HG02970 (cell line): ENCODE measurements at regions not wholly inside any gene's neighbourhood (a gene's known extent, or its start where the extent isn't known, plus 50 kb on each side); places are given as distances from the start of the nearest gene placed in this dataset.

Experiments used
- ATAC-seq: cut with Tn5 transposase; IDR thresholded peaks from one replicate; pipeline ENCODE4 v1.9.1; 2021; ENCODE audit warnings: mild to moderate bottlenecking, moderate library complexity, moderate number of reproducible peaks; ENCODE audit not compliant: unreplicated experiment, low FRiP score

DNA sequence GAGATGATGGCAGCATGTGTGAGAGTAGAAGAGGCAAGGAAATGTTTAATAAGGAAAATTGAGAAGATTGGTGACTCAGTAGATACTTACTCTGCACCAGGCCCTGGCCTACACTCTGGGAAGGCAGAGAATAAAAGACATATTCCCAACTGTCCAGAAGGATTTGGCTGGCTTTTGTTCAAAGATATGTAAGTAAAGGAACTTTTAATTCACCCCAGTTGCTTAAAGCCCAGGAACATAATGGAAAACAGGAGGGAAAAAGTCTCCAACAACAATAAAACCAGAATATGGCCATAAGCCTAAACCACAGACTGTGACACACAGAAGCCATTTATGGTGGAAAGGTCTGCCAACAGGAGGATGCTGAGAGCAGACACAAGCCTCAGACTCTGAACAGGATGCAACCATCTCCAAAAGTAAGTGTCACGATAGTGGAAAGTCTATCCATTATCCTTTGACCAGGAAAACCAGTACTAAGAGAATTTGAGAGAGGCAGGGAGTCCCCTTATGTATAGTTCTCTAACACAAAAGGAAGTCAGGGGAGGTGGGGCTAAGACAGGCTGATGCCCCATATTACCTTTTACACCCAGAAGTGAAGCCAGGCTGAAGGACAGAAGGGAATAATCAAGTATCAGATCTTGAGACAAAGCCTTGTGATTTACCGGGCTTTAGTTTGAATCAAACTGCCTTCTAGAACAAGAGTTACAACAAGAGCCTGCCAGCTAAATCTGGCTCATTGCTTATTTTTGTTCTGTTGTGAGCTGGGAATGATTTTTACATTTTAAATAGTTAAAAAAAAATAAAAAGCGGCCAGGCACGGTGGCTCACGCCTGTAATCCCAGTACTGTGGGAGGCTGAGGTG, 169.5 kb upstream of the STARD13 start:
- ATAC-seq = no peak

DNA sequence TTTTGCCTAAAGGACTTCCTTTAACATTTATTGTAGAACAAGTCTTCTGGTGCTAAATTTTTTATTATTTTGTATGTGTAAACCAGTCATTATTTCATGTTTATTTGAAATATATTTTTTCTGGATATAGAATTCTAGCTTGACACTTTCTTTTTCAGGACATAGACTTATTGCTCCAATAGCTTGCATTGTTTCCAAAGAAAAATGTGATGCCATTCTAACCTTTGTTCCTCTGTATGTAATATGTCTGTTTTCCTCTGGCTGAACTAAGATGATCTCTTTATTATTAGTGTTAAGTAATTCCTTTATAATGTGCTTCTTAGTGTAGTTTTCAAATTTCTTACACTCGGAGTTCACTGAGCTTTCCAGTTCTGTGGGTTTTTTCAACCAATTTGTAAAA, 174.1 kb upstream of the STARD13 start:
- ATAC-seq = no peak

DNA sequence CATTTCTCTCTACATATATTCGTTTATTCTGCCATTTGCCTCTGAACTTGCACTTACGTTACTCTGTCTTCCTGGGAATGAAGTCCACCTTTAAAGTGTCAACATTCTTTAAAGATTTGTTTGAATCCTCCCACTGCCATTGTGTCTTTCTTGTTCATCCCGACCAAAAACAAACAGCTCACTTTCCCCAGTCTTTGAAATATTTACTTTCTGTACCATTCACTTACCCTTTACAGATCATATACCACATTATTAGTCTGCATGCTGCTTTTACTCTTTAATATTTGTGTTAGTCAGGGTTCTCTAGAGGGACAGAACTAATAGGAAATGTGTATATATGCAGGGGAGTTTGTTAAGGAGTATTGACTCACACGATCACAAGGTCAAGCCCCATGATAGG, 176.6 kb upstream of the STARD13 start:
- no peak for ATAC-seq

- no peak for ATAC-seq
These were observed 178.8 kb upstream of the STARD13 start for GRCh38 chr13:33464345-33464744.

GRCh38 chr13:33466262-33466661, 180.7 kb upstream of the STARD13 start:
- ATAC-seq = no peak

- no peak for ATAC-seq
These were observed 182.0 kb upstream of the STARD13 start for GRCh38 chr13:33467556-33467955.

DNA sequence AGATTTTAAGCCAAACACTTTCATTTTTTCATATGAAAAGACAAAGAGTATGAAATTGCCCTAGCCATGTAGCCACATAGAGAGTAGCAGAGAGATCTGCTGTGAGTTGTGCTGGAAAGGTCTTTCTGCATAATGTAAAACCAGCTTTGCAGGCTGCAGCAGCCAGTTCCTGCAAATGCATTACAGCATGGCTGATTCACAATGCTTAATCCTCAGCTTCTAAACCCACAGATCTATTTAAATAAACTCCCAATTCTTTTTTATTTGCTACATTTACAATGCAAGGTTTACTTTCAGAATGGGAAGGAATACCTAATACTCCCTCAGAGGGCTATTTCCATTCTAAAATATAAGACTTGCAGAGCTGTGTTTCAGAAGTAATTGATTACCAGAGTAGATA, 185.6 kb upstream of the STARD13 start:
- no peak for ATAC-seq

DNA sequence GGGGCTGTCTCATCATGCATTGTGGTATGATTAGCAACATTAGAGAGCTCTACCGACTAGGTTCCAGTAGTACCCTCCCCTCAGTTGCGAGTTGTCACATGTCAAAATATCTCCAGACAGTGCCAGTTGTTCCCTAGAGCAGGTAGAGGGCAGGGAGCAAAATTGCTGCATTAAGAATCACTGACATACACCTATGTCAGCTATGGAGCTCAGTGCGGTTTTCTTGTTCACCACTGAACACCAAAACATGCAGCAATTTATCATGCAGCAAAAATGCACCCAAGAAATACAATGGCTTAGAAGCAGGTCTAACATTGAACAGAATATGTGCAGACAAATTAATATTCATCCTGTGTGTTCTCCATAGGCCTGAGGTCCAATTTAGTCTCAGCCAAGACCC, 186.9 kb upstream of the STARD13 start:
- no peak for ATAC-seq

GRCh38 chr13:33479105-33479504, 193.6 kb upstream of the STARD13 start:
- no peak for ATAC-seq

DNA sequence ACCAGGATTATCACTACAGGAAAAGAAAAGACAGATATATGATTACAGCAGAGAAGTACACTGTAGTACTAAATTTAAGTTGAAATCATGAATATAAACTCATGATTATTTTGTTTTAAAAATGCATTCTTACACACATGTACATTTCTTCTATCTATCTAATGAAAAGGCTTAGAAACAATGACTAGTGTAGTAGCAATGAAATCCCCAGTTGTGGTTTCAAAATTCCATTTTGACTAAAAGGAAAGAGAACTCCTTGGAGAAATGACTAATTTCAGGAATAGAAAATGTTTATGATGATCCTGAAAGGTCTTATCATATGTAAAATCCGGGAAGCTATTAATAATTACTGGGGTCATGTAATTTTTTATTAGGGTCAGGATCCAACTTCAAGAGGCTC, 195.0 kb upstream of the STARD13 start:
- no peak for ATAC-seq

DNA sequence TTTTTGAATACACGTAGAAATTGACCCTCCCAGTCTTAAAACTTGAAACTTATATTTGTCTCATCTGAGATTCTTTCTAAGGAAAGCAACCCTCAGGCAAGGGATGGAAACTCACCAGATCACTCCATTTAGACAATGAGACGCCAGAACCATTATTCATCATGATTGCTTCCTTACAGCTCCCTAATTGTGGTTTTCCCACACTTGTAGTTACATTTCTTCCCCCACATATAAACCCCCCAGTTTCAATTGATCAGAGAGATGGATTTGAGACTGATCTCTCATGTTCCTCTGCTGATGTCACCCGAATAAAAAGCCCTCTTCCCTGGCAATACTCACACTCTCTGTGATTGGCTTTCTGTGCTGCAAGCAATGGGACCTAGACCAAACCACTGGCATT, 197.9 kb upstream of the STARD13 start:
- ATAC-seq = no peak

GRCh38 chr13:33485247-33485646, 199.7 kb upstream of the STARD13 start:
- no peak for ATAC-seq

- ATAC-seq = no peak
These were observed 202.2 kb upstream of the STARD13 start for GRCh38 chr13:33487575-33488243.

DNA sequence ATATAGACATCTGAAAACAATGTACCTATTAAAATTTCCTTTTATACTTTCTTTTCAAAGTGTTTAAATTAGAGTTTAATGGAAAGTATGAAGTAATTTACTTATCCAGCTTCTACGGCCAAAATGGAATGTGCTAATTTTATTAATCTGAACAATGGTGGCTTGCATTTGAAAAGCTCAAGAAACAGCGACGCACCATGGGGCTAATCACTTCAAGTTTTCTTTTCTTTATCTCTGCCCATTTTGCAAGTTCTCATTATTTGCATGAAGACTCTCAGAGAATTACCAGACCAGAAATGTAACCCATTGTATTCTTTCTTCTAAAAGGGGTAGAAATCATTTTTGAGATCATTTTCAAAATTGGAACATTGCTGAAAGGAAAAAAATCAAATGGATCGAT, 204.0 kb upstream of the STARD13 start:
- no peak for ATAC-seq

- ATAC-seq = no peak
These were observed 205.1 kb upstream of the STARD13 start for GRCh38 chr13:33490461-33491327.

DNA sequence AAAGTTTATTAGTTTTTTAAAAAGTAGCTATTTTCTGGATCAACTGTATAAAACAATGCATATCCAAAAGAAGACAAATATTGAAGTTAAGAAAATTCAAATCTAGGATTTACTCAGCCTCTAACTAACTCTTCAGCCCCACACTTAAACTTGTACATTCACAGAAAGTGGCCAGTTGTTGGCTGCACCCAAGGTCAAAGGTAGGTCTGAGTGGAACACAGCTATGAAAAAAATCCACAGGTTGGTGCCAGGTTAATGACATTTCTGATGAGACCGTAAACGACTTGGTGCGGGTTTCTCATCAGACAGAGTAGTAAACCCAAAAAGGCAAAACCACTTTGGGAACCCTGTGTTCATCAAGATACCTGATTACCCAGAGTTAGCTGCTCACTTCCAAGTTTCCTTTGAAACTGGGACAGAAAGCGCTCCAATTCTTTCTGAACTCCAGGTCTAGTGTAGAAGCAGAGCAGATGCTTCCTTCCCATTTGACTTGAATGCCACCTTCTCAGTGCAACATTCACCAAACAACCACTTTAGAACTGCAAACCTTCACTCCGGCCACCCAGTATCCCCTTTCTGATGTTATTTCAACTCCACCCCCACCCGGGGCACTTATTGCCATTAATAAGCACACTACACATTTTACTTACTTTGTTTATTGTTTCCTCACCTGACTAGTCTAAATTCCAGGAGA, 208.3 kb upstream of the STARD13 start:
- no peak for ATAC-seq

GRCh38 chr13:33494596-33495204, 209.1 kb upstream of the STARD13 start:
- ATAC-seq = no peak

DNA sequence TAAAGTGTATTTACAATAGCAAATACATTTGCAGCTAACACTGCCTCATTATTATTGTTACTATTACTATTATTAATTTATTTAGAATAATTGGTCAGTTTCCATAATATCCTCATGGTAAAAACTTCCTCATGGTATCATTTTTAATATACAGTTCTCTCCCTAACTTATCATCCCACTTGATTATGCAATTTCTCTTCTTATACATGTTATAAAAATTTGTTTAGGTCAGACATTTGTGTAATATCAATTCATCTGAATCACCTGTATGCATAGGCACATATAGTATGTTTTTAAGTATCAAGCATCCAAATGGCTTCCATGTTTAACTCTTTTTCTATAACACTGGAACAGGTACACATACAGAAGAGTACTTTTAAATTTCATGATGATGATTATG, 210.8 kb upstream of the STARD13 start:
- ATAC-seq = no peak

GRCh38 chr13:33497146-33497845, 211.7 kb upstream of the STARD13 start:
- no peak for ATAC-seq
